ENCODE measurements at regions not wholly inside any gene's neighbourhood (a gene's known extent, or its start where the extent isn't known, plus 50 kb on each side); places are given as distances from the start of the nearest gene placed in this dataset.

- TF ChIP-seq CTCF (IDR thresholded peaks at IDR 0.05), result no peak
- no peak for TF ChIP-seq POLR2A (IDR thresholded peaks at IDR 0.05)
Measured at GRCh38 chr4:55237839-55238238, 108.2 kb upstream of the SRD5A3 start.
